ENCODE measurements at regions not wholly inside any gene's neighbourhood (a gene's known extent, or its start where the extent isn't known, plus 50 kb on each side); places are given as distances from the start of the nearest gene placed in this dataset.

DNA sequence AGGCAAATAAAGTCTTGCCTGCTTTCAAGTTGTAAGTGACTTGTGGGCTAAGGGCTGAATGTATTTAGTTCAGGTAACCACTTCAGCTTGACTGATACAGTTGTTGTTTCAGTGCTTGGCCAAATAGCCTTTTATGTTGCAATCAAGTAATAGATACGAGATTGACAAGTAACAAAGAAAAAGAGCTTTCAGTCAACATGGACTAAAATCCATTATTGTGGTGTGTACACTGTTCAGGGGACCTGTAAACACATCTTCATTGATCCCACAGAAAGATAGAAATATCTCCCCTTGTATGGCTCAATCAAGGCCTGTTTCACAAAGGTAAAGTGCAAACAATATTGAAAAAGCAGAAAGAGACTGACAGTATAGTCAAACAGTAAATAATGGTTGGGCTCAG is 224.8 kb upstream of the TMCO5A start:
- TF ChIP-seq, protein P1, sequence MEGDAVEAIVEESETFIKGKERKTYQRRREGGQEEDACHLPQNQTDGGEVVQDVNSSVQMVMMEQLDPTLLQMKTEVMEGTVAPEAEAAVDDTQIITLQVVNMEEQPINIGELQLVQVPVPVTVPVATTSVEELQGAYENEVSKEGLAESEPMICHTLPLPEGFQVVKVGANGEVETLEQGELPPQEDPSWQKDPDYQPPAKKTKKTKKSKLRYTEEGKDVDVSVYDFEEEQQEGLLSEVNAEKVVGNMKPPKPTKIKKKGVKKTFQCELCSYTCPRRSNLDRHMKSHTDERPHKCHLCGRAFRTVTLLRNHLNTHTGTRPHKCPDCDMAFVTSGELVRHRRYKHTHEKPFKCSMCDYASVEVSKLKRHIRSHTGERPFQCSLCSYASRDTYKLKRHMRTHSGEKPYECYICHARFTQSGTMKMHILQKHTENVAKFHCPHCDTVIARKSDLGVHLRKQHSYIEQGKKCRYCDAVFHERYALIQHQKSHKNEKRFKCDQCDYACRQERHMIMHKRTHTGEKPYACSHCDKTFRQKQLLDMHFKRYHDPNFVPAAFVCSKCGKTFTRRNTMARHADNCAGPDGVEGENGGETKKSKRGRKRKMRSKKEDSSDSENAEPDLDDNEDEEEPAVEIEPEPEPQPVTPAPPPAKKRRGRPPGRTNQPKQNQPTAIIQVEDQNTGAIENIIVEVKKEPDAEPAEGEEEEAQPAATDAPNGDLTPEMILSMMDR (IDR thresholded peaks at IDR 0.05): no peak
- TF ChIP-seq POLR2A (IDR thresholded peaks at IDR 0.05): no peak
- no peak for TF ChIP-seq POLR2AphosphoS5 (IDR thresholded peaks at IDR 0.05)

Data from prostate gland (tissue), 2 donors.